AML-193 (cell line): ENCODE measurements at regions not wholly inside any gene's neighbourhood (a gene's known extent, or its start where the extent isn't known, plus 50 kb on each side); places are given as distances from the start of the nearest gene placed in this dataset.
"Not testable (repeated sequence)": the region's sequence is repeated elsewhere in the genome, so short reads cannot be mapped to it uniquely, and the experiment has no call there.

Experiments
- DNase-seq, 2 experiments: peaks; one replicate each; lab custom pipeline; 2025; lab: John Stamatoyannopoulos, UW

DNA sequence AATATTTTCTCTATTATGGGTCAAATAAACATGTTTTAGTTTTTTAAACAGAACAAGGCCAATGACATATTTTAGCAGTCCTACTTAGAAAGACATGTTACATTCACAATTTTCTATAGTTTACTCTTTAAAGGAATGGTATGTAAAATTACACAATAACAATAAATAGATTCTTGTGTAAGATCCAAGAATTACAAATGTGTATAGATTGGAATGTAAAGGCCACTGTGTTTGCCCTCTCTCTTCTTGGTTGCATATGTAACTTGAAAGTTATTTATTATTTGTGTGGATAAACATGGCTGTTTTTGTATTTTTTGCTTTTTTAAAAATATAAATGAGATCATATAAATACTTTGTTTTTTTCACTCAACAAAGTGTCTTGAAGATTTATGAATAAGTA lies 979.3 kb upstream of the CELF2 start:
- no peak for DNase-seq

DNA sequence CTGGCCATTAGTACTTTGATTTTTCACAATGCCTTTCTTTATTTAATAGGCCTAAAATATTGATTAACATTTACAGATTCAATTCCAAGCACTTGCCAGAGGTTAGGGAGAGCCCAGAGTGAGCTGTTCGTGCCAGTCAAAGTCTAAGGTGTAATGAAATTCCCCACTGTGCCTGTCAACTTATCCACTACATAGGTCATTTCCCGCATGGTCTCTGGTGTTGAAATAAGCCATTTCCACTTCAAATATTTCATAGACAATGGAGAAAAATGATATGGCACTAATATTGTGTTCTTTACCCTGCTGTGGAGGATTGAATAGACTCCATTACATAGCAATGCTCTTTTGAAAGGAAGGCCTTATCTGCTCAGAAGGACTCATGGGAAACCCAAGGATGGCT lies 978.1 kb upstream of the CELF2 start:
- no peak for DNase-seq

DNA sequence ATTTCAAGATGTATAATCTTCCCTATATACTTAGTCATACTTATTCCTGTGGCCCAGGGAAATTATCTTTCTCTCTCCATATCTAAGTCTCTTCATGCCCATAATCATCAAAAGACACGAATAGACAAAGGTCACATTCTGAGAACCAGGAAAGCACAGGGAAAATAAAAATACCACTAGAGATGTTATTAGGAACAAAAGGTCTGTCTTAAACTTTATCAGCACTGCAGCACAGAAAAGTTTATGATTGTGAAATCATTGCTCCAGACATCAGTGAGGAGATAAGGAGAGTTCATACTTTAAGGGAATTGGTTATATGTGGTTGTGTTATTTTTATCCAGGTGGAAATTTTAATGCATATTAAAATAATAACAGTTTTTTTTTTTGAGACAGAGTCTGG lies 974.6 kb upstream of the CELF2 start:
- no peak for DNase-seq

DNA sequence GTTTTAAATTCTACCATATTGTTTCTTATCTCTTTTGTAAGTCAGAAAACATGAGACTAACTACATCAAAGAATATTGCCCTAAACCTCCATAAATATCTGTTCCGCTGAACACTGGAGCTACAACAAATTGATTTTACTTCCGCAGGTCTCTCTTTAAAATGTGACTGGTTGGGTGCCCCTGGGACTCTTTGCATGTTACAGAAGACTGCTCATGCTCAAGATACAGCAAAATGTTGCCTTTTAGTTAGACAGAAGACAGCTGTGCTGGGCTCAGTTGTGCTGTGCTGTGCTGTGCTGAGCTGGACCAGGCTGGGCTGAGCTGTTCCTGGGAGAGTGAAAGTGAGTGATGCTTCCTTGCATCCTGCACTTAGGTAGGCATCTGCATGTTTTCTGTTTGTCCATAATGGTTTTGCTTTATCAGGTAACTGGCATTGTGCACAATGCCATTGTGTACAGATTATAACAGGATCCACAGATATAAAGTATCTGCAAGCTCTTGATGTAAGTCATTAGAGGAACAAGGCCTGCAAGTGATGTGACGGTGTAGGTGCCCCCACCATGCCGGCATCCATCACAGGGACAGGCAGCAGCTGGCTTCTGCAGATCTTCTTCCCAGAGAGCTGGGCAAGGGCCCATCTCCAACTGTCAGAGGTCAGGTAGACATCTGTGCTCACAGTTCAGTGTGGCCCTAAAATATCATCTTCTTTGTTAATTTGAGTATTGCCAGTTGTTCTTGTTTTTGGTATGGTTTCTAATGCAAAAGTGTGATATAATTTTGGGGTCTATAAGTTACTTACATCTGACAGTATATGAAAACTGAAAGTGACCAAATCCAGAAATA lies 972.5 kb upstream of the CELF2 start:
- no peak for DNase-seq

DNA sequence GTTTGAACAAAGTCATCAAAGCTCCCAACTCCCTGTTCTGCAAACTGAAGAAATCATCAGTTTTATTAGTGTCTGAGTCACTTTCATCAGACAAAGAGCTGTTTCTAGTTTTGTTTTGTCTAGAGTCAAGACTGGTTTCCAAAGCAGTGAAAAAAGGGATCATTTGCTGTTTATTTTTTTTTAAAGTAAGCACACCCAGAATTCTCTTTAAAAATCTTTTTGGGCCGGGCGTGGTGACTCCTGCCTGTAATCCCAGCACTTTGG lies 972.0 kb upstream of the CELF2 start:
- DNase-seq: no peak

DNA sequence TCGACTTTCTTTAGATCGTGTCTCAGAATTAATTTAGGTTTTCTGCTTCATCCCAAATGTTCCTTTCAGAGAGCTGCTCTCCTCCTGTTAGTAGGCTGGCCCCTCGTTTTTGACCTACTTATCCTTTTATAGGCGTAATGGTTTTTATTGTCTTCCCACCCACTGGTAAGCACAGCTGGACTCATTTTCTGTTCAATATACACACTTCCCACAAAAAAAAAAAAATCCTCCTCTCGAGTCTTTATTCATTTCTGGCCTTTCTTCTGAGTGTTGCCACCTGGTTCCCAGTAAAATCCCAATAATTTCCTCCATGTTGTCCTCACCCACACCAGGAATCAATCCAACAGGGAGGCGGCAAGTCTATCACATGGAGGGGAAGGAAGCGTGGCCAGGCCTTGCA lies 970.2 kb upstream of the CELF2 start:
- DNase-seq: no peak

DNA sequence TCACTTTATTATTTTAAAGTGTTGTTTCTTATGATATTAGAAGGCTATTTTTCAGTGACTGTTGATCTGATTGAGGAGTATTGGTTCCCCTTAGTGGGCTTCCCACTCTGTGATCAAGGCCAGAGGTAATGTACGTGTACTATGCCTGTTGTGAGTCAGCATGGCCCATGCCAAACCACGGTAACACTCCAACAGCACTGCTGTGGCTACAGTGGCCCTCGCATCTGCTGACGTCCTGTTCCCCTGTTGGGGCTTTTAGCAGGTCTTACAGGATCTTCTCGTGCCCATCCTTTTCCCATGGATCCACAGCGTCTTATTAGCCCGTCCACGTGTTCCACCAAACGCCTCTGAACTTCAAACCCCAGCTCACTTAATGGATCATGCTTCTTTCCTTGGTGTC lies 964.6 kb upstream of the CELF2 start:
- no peak for DNase-seq

DNA sequence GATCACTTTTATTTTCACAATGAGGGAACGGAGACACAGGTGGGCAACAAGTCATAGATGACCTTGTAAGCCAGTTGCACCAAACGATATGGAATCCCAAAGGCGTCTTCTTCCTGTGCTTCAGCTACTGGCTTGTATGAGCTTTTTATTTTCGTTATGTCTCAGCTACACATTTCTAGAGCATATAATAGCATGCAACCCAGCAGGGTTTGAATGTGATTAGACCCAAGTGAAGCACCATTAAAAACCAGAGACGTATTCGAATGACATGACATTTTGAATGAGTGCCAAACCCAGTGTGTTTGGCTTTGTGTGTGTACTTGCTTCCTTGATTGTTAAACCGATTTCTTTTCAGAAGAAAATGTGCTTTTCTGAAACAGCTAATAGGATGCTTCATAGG lies 963.2 kb upstream of the CELF2 start:
- no peak for DNase-seq

DNA sequence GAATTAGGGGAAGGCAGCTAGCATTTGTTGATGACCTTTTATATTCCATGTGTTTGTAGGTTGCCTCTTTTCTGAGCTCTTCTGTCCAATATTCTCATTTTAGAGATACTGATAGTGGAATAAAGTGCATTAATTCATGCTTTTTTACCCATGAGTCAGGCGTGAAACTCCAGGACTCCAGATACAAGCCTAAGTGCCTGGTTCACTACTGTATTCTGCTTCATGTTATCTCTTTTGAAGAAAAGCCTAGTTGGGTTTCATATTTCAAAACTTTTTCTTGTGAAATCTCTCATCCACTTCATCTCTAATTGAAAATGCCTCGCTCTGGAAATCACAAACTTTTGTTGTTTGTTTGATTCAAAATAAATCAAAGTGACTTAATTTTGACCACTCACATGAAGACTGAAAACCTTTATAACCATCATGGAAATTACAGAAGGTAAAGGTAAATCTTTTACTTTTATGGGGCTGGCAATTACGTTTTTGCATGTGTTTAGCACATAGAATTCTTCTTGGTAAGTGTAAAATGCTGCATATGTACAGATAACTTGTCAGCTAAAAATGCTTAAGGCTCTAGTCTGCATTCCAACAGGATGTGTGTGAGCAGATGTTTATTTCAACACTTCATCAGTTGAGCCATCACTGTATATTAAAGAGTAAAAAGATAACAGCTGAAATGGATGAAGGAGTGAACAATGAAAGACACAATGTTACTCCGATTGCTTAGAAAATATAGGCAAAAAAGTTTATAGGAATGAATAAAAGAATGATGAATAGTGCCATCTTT lies 961.8 kb upstream of the CELF2 start:
- DNase-seq: no peak

DNA sequence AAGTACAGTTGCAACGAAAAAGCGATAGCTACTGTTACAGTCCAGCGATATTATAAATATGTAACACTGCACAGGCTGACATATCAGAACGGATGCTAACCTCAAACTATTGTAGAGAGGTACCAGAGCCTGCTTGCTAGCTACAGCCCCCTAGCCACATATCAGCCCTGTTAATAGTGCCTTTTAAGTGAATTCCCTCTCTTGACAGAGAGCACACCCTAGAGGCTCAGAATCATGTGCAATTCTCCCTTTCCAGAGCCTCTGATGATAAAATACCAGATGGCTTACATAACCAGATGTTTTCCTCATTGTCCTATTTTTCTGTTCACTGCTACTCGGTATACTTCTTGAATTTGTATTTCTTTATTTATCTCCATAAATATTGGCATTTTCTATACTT lies 960.7 kb upstream of the CELF2 start:
- DNase-seq: no peak

DNA sequence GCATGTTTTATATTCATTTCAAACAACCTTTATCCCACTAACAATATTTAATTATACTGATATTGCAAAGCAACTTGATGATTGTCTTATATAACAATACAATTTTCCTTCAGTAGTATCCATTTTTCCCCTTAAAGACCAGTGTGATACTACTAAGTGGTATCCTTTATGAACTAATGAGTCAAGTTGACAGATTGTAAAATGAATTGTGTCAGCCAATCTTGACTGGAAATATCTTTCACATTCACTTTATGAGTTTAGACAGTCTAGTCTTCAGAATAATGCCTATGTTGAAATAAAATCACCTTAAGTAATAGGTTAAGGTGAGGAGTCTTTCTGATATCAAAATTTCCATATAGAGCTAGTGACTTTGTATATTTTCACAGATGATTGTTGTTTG lies 950.0 kb upstream of the CELF2 start:
- no peak for DNase-seq

DNA sequence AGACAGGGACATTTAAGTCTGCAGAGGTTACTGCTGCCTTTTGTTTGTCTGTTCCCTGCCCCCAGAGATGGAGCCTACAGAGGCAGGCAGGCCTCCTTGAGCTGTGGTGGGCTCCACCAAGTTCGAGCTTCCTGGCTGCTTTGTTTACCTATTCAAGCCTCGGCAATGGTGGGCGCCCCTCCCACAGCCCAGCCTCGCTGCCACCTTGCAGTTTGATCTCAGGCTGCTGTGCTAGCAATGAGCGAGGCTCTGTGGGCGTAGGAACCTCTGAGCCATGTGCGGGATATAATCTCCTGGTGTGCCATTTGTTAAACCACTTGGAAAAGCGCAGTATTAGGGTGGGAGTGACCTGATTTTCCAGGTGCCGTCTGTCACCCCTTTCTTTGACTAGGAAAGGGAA lies 942.8 kb upstream of the CELF2 start:
- DNase-seq: not testable (repeated sequence)

DNA sequence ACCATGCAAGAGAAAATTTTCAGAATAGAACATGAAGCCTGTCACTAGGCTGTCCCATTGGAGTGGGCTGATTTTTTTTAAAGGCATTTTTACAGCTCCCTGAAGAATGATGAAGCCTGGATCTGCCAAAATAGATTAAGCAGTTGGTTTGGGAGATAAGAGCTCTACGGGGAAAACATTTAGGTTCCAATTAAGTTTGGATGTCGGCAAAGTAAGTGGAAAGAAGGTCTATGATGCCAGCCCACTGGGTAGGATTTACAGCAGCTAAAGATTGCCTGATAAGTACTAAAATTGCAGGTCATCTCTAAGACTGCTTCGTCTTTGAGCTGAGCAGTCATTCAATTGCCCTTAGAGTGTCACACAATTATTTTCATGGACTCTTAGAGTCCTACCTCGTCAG lies 939.2 kb upstream of the CELF2 start:
- DNase-seq: no peak

DNA sequence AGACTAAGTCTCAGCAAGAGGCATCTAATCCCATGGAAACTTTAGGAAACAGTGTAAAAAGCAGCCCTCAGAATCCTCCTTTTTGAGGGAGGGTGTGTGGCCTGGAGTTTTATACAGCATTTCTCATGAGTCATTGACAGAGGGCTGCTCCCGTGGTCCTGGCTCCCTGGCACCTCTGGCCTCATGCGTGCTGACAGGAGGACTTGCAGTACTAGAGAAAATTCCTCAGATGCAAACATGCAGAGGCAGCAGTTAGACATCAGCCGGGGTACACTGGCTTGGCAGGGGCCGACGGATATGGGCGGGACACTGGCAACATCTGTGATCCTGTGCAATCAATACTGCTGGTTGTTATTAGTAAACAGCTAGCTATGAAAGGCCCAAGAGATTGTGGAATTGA lies 925.1 kb upstream of the CELF2 start:
- no peak for DNase-seq

DNA sequence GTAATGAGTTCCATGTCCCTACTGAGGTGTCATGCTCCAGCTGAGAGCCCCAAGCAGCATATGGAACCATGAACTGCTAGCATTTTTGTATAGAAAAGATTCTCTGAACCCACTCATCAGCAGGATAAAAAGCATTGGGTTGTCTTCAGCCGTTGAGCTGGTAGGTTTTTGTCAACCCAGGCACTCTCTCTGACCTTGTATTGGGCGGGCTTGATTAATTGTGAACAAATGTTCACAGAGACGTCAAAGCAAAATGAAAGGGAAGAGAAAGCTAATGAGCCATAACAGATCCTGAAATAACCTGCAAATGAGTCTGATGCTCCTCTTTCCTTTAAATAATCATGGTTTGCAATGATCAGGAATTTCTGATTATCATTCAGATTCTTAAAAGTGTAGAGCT lies 924.7 kb upstream of the CELF2 start:
- no peak for DNase-seq

DNA sequence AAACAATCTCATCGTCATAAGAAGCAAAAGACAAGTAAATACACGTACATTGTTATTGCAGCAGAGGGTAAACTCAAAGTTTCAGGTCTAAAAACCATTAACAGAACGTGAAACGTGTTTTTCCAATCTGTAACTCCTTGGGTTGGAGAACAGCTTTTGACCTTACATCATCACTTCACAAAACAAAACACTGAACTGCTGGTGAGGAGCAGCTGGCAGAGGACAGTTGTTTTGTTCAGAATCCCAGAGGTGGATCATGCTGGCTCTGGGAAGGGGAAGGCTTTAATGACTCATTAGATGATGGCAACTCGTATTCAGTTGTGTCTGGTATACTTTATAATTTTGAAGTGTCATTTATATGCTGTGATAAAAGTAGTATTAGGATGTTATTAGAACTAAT lies 923.0 kb upstream of the CELF2 start:
- no peak for DNase-seq

DNA sequence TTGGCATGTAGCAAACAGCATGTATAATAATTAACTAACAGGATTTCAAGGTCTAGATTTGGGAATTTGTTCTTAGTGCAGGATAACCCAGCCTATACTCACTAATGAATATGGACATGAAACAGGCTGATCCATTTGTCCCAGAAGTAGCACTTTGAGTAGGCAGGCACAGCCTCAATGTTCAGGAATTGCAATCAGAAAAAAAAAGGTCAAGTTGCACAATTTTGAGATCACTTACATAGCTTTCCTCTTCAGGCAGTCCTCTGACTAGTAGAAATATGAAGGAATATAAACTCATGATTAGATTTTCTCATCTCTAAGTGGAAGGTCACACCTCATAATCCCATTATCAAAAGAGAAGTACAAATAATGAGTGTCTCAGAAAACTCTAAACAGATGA lies 921.4 kb upstream of the CELF2 start:
- DNase-seq: no peak

DNA sequence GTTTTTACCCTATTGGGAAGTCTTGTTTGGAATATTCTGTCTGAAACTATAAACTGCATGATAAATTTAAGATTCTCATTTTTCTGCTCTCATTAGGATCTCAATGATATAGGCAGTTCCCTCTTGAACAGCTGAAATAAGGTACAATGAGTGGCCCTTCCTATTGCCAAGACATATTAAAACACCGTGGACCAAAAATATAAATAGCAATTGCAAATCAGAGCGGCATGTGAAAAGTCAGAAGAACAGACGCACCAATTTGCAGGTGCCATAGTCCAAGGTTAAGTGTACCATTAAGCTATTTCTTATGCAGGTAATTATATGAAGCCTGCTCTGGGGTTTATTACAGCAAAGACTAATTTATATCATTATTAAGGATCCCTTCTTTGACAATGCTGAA lies 920.8 kb upstream of the CELF2 start:
- no peak for DNase-seq

DNA sequence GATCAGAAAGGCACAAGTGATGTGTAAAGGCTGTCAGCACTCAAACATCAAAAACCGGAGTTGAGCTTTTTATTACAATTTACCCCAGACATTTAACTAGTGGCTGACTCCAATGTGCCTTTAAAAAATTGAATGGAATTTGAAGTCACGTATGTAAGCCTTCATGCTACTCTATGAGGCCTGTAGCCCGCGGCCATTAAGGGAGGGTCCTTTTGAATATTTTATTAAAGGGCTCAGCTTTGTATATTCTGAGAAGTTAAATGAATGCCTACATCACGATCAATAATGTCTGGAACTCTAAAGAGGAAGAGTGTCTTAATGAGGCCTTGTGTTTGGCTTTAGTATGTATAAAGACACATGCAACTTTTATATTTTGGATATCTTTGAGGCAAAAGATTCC lies 916.6 kb upstream of the CELF2 start:
- no peak for DNase-seq

DNA sequence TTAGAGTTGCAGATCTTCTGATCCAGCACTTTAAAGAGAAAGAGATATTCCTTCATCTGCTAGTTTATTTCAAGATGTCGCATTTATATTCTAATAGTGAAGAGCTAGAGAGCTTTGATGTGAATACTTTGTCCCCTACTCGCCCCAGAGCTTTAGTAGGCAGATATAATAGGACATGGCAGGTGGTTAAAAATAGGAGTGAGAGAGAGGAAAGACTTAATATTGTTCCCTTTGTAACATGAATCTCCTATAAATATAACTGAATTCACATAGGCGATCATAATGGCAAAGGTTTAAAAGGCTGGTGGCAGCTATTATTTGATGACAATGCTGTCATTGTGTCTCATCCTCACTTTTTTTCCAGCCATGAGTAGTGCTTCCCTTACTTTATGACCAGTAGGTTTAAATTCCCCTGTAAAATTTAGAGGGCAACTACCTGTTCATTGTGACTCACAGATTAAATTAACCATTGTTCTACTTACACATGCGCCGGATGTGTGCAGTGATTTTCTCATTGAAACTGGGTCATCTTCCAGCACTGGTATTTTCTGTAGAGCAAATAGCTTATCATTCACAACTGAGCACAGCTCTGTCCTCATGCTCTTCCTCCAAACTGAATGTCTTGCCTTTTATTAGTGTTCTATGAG lies 906.7 kb upstream of the CELF2 start:
- no peak for DNase-seq

DNA sequence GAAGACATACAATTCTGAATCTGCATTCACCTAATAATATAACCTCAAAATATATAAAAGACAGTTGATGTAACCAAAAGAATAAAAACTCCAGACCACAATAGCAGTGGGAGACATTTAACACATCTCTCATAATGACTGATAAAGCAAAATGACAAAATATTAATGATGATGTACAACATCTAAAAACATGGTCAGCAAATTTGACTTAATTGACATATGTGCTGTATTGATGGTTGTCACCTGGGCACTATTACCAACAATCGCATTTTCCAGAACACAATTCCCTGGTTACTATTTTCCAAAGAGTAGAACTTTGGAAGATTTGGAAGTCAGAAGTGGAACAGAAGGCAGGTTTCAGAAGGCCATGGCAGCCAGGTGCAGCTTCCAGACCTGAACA lies 899.5 kb upstream of the CELF2 start:
- no peak for DNase-seq

DNA sequence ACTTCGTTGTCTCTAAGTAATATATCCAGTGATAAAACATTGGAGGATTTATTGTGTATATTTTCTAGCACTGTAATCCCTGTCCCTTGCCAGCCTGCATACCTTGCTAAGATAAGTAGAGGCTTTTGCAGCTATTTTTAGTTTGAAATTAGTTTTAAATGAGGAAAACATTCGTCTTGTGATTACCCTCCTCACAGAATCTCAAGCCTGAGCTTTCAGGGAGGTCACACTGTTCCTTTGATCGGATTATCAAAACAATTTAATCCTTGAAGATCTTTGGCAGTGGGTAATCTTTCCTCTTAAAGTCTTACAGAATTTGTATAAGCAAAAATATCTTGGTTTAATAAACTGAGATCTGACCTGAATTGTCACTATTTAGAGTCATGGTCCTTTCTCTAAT lies 897.0 kb upstream of the CELF2 start:
- DNase-seq: no peak

DNA sequence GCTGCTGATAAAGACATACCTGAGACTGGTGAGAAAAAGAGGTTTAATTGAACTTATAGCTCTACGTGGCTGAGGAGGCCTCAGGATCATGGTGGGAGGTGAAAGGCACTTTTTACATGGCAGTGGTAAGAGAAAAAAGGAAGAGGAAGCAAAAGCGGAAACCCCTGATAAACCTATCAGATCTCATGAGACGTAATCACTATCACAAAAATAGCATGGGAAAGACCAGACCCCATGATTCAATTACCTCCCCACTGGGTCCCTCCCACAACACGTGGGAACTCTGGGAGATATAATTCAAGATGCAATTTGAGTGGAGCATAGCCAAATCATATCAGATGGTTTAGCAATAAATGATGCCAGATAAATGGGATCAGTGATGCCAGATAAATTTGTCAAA lies 892.0 kb upstream of the CELF2 start:
- no peak for DNase-seq
